ENCODE measurements at regions not wholly inside any gene's neighbourhood (a gene's known extent, or its start where the extent isn't known, plus 50 kb on each side); places are given as distances from the start of the nearest gene placed in this dataset.

GRCh38 chr7:13603016-13603415 is 386.4 kb downstream of the ETV1 start:
- no peak overlapping the region for H3K4me3 ChIP-seq (ENCODE audit: low read length)
- H3K9ac ChIP-seq (ENCODE audit: low read length), result no peak overlapping the region
- H3K27me3 ChIP-seq (ENCODE audit: low read depth, low read length), result no peaks in the 10 kb centered on the region
- no peaks in the 10 kb centered on the region for H3K79me2 ChIP-seq (ENCODE audit: low read length)
- no peak overlapping the region for H3K4me2 ChIP-seq (ENCODE audit: low read length)
- no peak for TF ChIP-seq CTCF (IDR thresholded peaks at IDR 0.05; ENCODE audit: low read depth, low read length)
- TF ChIP-seq EZH2phosphoT487 (IDR thresholded peaks at IDR 0.05; ENCODE audit: low read depth), result no peak
- no peak overlapping the region for H3K27ac ChIP-seq (ENCODE audit: low read length)
- no peaks in the 10 kb centered on the region for H3K36me3 ChIP-seq (replicated peaks; ENCODE audit: low read depth, low read length)
- peaks cover 5% of the 10 kb centered on the region for H3K4me1 ChIP-seq (ENCODE audit: low read length)
- H2AFZ ChIP-seq (ENCODE audit: low read depth, low read length), result no peak overlapping the region
- no peaks in the 10 kb centered on the region for H4K20me1 ChIP-seq (ENCODE audit: insufficient read depth, low read length)
- no peaks in the 10 kb centered on the region for H3K9me3 ChIP-seq (ENCODE audit: insufficient read depth, low read length)

GRCh38 chr7:13603661-13604060 is 385.8 kb downstream of the ETV1 start:
- H3K79me2 ChIP-seq (ENCODE audit: low read length), result no peaks in the 10 kb centered on the region
- no peak overlapping the region for H3K27ac ChIP-seq (ENCODE audit: low read length)
- TF ChIP-seq EZH2phosphoT487 (IDR thresholded peaks at IDR 0.05; ENCODE audit: low read depth), result no peak
- TF ChIP-seq CTCF (IDR thresholded peaks at IDR 0.05; ENCODE audit: low read depth, low read length), result no peak
- H3K9me3 ChIP-seq (ENCODE audit: insufficient read depth, low read length), result no peaks in the 10 kb centered on the region
- no peak overlapping the region for H3K4me3 ChIP-seq (ENCODE audit: low read length)
- H3K36me3 ChIP-seq (replicated peaks; ENCODE audit: low read depth, low read length), result no peaks in the 10 kb centered on the region
- H3K9ac ChIP-seq (ENCODE audit: low read length), result no peak overlapping the region
- no peaks in the 10 kb centered on the region for H3K4me1 ChIP-seq (ENCODE audit: low read length)
- no peaks in the 10 kb centered on the region for H4K20me1 ChIP-seq (ENCODE audit: insufficient read depth, low read length)
- H3K4me2 ChIP-seq (ENCODE audit: low read length), result no peak overlapping the region
- no peaks in the 10 kb centered on the region for H3K27me3 ChIP-seq (ENCODE audit: low read depth, low read length)
- H2AFZ ChIP-seq (ENCODE audit: low read depth, low read length), result no peak overlapping the region

GRCh38 chr7:13604178-13604577 is 385.3 kb downstream of the ETV1 start:
- H3K79me2 ChIP-seq (ENCODE audit: low read length), result no peaks in the 10 kb centered on the region
- no peaks in the 10 kb centered on the region for H3K27me3 ChIP-seq (ENCODE audit: low read depth, low read length)
- no peak overlapping the region for H3K27ac ChIP-seq (ENCODE audit: low read length)
- H3K9ac ChIP-seq (ENCODE audit: low read length), result no peak overlapping the region
- H3K36me3 ChIP-seq (replicated peaks; ENCODE audit: low read depth, low read length), result no peaks in the 10 kb centered on the region
- no peak for TF ChIP-seq EZH2phosphoT487 (IDR thresholded peaks at IDR 0.05; ENCODE audit: low read depth)
- no peak for TF ChIP-seq CTCF (IDR thresholded peaks at IDR 0.05; ENCODE audit: low read depth, low read length)
- no peaks in the 10 kb centered on the region for H3K9me3 ChIP-seq (ENCODE audit: insufficient read depth, low read length)
- no peaks in the 10 kb centered on the region for H4K20me1 ChIP-seq (ENCODE audit: insufficient read depth, low read length)
- H3K4me1 ChIP-seq (ENCODE audit: low read length), result no peaks in the 10 kb centered on the region
- H3K4me2 ChIP-seq (ENCODE audit: low read length), result no peak overlapping the region
- H3K4me3 ChIP-seq (ENCODE audit: low read length), result no peak overlapping the region
- no peak overlapping the region for H2AFZ ChIP-seq (ENCODE audit: low read depth, low read length)

GRCh38 chr7:13610372-13610771 is 379.1 kb downstream of the ETV1 start:
- Histone ChIP-seq H4K20me1 (ENCODE audit: insufficient read depth, low read length) (no peaks in the 10 kb centered on the region), H3K27me3 (ENCODE audit: low read depth, low read length) (no peaks in the 10 kb centered on the region), H3K4me1 (ENCODE audit: low read length) (no peaks in the 10 kb centered on the region), H2AFZ (ENCODE audit: low read depth, low read length) (no peak overlapping the region), H3K36me3 (replicated peaks; ENCODE audit: low read depth, low read length) (no peaks in the 10 kb centered on the region), H3K79me2 (ENCODE audit: low read length) (no peaks in the 10 kb centered on the region), H3K9ac (ENCODE audit: low read length) (no peak overlapping the region), H3K9me3 (ENCODE audit: insufficient read depth, low read length) (no peaks in the 10 kb centered on the region), H3K4me2 (ENCODE audit: low read length) (no peak overlapping the region), H3K27ac (ENCODE audit: low read length) (no peak overlapping the region), H3K4me3 (ENCODE audit: low read length) (no peak overlapping the region)
- TF ChIP-seq EZH2phosphoT487 (IDR thresholded peaks at IDR 0.05; ENCODE audit: low read depth) (no peak), CTCF (IDR thresholded peaks at IDR 0.05; ENCODE audit: low read depth, low read length) (no peak)

Measured in OCI-LY3 (cell line).